ENCODE measurements at regions not wholly inside any gene's neighbourhood (a gene's known extent, or its start where the extent isn't known, plus 50 kb on each side); places are given as distances from the start of the nearest gene placed in this dataset.

- TF ChIP-seq POLR2A (IDR thresholded peaks at IDR 0.05; ENCODE audit: low read depth, low read length) (no peak), TAF1 (IDR thresholded peaks at IDR 0.05; ENCODE audit: borderline replicate concordance, low read depth, low read length) (no peak)
Measured at GRCh38 chr1:90407737-90408136, 309.4 kb downstream of the BARHL2 start.

Data from GM12892 (cell line).